Eye (tissue), 1 donor: ENCODE measurements at regions not wholly inside any gene's neighbourhood (a gene's known extent, or its start where the extent isn't known, plus 50 kb on each side); places are given as distances from the start of the nearest gene placed in this dataset.
"Not testable (repeated sequence)": the region's sequence is repeated elsewhere in the genome, so short reads cannot be mapped to it uniquely, and the experiment has no call there.

ENCODE experiments used
- DNase-seq: peaks from one replicate; pipeline ENCODE4 v3.0.0-alpha.2; 2015

DNA sequence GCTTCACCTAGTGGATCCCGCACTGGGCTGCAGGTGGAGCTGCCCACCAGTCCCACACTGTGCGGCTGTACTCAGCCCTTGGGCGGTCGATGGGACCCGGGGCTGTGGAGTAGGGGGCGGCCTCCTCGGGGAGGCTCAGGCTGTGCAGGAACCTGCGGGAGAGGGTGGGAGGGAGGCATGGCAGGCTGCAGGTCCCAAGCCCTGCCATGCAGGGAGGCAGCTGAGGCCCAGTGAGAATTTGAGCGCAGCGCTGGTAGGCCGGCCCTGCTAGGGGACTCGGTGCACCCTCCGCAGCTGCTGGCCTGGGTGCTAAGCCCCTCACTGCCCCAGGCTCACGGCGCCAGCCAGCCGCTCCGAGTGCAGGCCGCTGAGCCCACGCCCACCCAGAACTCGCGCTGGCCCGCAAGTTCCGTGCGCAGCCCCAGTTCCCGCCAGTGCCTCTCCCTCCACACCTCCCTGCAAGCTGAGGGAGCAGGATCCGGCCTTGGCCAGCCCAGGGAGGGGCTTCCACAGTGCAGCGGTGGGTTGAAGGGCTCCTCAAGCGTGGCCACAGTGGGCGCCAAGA lies 1407.6 kb downstream of the EPHA7 start:
- DNase-seq, result no peak

DNA sequence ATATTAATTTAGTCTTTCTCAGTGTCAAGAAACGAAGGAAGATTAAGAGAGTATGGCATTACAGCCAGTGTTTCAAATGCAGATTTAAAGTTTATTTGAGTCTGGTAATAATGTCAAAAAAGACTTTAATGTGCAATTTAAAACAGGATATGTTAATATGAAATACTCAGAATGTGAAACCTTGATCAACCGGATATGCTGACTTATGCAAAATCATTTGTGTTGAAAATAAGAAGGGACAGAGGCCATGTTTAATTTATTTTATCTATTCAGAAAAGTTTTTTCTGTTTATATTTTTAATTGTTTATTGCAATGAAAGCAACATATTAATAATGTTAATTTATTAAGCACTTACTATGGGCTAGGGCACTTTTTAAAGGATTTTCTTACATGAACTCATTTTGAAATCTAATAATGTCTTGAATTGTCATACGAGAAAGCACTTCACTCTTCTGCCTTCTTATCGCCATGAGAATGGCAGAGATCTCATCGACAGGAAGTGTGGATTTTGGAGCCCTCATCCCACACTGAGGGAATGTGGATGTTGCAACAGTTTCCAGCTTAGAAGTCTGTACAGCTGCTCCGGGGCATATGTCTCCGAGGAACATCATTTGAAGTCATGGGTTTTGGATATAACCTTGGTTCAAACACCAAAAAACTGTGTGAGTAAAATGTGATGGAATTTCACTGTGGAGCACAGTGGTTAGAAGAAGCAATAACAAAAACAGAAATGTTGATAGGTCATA lies 1410.4 kb downstream of the EPHA7 start:
- DNase-seq, result no peak

DNA sequence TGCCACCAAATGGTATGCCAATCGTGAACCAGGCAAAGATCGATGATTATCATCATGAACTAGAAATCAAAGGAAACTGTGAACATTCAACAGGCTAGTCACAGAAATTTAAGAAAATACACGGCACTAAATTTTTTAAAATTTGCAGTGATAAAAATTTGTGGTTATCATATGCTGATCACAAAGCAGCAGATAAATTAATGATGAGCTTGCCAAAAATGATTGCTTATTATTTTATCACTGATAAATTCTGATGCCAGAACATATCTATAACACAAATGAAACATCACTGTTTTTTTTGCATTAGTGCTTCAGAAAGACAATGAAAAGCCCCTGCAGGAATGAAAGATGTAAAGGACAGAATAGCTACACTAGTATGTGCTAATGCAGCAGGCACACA lies 1413.2 kb upstream of the MAP3K7 start:
- no peak for DNase-seq

DNA sequence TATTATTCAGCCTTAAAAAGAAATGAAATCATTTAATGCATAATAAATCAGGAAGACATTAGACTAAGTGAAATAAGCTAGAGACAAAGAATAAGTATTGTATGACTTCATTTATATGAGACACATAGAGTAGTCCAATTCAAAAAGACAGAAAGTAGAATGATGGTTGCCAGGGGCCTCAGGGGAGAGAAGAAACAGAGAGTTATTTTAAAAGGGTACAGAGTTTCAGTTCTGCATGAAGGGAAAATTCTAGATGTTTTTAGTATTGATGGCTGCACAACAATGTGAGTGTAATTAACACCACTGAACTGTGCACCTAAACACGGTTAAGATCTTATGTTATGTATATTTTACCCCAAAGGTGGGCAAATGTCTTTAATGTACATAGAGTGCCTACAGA lies 1407.9 kb upstream of the MAP3K7 start:
- no peak for DNase-seq

DNA sequence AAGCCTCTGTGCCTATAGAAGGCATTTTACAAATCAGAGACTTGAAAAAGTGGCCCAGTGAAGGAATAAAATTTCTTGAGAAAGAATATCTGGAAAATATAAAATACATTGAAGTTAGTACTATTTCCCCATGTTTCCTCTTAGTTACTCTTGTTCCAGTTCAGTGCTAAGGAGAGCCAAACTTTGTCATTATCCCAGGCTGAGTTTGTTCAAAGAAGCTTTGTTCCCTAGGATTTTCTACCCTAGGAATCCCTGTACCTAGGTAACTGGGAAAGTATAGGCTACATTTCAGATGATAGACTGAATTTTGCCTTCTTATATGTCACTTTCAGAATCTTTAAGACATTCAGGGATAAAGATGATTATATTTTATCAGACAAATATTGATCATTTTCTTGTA lies 1395.7 kb upstream of the MAP3K7 start:
- DNase-seq, result no peak

DNA sequence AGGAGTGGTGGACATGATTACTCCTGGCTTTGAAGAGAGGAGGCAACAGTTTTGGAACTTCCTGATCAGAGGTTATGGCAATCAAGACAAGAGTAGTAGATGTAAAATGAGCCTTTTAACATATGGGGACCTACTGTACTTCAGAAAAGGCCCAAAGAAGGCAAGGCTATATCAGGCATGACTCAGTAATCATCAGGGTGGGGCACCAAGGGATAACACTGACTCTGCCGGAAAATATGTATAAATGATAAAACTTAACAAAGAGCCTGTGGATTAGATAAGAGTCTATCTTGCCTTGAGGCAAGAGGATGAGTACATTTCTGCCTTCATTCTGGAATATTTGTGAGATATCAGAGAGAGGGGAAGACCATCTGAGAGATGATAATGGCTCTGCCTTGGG lies 1389.9 kb upstream of the MAP3K7 start:
- no peak for DNase-seq

DNA sequence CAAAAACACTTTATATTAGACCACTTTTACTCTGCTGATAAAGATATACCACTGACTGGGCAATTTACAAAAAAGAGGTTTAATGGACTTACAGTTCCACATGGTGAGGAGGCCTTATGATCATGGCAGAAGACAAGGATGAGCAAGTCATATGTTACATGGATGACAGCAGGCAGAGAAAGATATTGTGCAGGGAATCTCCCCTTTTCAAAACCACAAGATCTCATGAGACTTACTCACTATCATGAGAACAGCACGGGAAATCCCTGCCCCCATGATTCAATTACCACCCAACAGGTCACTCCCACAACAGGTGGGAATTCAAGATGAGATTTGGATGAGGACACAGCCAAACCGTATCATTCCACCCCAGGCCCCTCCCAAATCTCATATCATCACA lies 1383.8 kb upstream of the MAP3K7 start:
- DNase-seq, result no peak

DNA sequence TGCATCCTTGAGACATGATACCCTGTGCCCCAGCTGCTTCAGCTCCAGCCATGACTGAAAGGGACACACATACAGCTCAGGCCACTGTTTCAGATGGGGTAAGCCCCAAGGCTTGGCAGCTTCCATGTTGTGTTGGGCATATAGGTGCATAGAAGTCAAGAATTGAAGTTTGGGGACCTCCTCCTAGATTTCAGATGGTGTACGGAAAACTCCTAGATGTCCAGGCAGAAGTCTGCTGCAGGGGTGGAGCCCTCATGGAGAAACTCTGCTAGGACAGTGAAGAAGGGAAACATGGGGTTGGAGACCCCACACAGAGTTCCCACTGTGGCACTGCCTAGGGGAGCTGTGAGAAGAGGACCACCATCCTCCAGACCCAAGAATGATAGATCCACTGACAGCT lies 1379.0 kb upstream of the MAP3K7 start:
- DNase-seq, result no peak

DNA sequence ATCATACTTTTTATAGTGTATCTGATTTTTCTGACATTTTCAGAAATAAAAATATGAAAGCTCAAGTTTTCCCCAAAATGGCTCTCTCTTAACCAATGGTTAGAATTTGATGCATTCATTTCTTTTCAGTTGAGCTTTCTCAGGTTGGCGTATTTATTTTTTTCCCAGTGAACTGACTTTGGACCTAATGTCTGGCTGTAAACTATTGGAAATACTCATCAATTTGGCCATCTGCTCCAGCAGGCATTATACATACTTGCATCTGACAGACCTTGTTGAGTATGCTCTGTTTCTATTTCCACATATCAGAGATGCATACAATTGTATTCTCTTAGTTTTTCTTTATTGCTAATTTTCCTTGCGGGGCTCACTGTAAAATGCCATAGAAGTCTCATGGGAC lies 1374.8 kb upstream of the MAP3K7 start:
- no peak for DNase-seq

DNA sequence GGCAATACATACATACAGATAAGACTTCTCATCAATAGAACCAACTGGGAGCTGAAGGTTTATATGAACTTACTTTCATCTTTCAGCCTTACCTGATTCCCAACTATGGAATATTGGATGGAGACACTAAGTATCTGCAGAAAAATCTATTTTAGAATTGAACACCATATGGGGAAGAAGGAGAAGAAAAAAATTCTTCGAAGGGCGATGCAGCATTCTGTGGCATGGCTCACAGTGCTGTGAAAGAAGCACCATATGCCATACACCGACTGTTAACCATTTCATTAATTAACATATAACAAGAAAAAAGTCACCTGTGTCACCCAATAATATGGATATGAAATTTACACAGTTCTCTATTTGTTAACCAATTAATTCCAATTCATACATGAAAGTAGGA lies 1374.4 kb upstream of the MAP3K7 start:
- no peak for DNase-seq

DNA sequence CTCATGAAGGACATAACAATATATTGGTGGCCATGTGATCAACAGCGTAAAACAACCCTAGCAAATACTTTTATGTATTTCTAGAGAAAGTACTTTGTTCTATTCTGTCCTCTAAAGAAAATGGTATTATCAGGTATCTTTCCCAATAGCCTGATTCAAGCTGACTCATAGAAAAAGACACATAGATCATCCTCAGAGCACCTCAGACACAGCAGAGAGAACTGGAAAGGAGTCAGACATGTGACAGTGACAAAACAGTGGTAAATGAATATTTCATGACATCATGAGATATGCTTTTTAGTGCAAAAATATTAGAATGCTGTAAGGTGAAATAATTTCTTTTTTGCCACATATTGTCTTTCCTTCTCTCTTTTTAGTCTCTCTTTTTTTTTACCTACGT lies 1355.0 kb upstream of the MAP3K7 start:
- no peak for DNase-seq

DNA sequence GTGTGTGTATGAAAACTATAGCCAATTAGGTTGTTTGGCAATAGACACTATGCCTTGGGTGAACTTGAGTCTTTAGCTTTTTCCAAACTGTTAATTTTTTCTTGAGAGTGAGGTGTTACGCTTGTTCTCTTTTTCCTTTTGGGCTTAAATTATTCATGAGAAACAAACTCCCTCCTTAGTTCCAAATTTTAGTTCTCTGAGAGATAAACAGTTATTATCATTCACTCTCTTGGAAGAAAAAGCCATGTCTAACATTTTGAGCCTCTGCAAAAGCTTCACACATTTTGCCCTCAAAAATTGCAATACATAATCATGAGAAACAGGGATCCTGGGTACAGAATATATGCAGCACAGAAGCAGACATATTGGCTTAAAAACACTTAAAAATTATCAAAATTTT lies 1353.9 kb upstream of the MAP3K7 start:
- no peak for DNase-seq

DNA sequence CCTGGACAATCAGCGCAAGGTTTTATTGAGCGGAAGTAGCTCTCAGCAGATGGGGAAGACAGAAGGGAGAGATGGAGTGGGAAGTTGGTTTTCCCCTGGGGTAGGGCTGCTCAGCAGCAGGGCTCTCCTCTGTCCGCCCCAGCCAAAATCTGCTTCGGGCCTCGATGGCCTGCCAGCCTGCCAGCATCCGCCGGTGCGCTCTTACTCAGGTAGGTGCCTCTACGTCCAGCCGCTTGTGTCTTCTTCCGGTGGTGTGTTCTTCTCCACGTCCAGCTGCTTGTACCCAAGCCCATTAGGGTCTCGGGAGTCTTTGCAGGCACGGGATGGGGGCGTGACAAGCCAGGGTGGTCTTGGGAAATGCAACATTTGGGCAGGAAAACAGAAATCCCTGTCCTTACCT lies 1340.0 kb upstream of the MAP3K7 start:
- DNase-seq, result no peak

DNA sequence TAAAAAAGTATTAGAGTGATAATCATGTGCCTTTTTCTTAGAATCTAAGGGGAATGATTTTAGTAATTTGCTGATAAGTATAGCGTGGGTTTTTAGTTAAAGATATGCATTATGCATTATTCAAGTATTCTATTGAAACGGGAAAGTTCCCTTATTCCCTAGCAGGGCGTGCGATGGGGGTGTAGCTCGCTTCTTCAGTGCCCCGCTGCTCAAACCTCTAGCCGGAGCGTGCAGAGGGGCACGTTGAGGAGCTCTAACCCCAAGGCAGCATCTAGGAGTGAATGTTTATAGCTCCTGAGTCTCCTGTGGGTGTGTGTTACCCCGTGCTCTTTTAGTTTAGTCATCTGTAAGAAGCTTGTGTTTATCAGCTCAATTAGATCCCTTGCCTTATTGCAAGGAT lies 1339.5 kb upstream of the MAP3K7 start:
- DNase-seq, result no peak

DNA sequence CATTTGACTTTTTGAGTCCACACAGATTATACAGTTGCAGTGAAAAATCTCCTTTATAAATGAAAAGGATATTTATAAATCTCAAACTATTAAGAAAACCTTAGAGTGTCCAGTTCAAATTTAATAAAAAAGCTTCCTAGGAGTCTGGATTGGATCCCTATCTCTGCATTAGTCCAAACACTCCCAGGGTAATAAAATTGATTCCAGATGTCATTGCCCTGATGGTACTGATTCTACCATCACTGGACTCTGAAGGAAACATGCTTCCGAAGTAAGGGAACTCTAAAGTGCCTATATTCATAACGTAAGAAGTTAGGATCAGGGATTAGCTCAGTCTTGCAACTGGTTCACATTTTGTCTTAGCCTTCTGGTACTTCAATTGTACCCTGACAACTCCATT lies 1325.1 kb upstream of the MAP3K7 start:
- DNase-seq, result no peak

DNA sequence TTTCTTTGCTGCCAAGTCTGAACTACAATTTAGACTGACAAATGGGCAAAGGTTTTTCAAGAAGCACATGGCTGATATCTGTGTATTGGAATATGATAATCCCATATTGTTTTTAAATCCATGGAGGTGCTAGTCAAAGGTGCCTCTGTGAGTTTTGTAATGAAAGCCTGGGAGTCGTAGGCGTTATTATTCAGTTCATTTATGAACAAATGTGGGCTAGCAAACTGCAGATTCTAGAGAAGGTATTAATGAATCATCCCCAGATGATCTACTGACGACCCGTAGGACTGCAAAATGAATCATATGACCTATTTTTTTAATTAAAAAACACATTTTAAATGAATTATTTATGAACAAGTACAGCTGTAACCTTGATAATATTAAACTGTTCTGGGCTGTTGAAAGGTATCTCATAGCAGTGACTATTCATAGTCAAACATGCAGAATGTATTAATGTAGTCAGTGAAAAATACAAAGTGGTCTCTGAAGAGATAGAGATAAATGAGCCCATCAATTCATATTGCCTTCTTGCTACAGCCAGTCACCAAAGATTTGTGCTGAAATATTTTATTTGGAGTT lies 1317.8 kb upstream of the MAP3K7 start:
- no peak for DNase-seq

DNA sequence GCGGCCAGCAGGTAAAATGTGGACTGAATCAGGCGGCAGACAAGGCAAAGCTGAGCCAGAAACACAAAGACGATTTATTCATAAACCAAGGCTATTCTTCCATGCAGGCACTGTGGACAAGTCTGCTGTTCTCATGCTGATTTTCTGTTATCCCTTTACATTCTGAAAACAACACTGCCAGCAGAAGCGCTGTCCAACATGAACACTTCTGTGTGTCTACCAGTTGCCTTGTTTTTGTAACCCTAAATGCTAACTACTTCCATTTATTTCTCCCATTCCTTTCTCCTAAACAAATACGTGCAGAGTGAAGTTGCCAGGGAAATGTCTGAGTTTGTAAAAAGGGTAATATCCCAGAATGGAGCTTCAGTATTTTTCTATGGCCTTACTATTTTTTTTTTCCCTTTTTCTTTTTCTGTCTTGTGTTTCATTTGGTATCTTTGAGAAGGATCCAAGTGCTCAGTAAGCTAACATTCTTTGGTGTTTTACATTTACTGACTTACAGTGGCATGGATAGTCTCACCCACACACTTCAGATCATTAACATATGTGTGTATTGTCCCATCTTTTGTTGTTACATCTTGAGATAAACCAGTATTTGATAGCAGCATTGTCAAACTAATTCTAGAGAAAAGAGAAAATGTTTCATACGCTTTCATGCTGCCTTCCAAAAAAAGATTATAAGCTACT lies 1308.9 kb upstream of the MAP3K7 start:
- DNase-seq, result peak; percentile 17

DNA sequence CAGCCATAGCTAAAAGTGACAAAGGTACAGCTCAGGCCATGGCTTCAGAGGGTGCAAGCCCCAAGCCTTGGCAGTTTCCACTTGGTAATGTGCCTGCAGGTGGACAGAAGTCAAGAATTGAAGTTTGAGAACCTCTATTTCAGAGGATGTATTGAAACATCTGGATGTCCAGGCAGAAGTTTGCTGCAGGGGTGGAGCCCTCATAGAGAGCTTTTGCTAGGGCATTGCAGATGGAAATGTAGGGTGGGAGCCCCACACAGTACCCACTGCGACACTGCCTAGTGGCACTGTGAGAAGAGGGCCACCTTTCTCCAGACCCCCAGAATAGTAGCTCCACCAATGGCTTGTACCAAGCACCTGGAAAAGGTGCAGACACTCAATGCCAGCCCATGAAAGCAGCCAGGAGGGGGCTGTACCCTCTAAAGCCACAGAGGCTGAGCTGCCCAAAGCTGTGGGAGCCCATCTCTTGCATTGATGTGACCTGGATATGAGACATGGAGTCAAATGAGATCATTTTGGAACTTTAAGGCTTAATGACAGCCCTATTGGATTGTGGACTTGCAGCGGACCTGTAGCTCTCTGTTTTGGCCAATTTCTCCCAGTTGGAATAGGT lies 1299.4 kb upstream of the MAP3K7 start:
- DNase-seq, result no peak

DNA sequence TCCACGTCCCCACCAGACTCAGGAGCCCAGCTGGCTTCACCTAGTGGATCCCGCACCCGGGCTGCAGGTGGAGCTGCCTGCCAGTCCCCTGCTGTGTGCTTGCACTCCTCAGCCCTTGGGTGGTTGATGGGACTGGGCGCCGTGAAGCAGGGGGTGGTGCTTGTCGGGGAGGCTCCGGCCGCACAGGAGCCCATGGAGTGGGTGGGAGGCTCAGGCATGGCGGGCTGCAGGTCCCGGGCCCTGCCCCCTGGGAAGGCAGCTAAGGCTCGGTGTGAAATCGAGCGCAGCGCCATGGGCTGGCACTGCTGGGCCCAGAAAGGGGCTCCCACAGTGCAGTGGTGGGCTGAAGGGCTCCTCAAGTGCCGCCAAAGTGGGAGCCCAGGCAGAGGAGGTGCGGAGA lies 1294.9 kb upstream of the MAP3K7 start:
- not testable (repeated sequence) for DNase-seq

DNA sequence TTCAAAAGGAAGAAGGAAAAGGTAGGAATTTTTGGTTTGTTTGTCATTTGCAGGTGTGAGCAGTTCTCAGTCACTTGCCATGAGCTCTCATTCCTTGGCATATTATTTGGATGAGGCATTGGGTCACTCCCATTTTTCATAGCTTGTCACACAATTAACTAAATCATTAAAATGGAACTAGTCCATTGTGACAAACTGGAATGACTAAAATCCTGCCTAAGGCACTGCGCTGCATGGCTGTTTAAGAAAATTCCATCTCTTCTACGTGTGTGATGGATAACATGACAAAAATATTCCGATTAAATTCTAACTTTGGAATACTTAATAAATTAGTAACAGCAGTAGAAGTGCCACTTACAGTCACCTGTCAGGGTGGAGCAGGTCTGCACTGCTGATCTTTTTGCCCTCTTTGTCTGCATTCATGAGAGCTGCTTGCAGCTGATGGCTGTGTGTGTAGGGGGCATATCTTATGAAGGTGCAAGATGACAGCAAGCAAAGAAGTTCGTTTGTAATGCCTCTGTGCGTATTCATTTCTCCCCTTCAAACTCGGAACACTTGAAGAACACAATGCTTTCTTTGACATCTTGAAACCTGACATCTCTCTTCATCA lies 1292.6 kb upstream of the MAP3K7 start:
- peak; percentile 9 for DNase-seq

DNA sequence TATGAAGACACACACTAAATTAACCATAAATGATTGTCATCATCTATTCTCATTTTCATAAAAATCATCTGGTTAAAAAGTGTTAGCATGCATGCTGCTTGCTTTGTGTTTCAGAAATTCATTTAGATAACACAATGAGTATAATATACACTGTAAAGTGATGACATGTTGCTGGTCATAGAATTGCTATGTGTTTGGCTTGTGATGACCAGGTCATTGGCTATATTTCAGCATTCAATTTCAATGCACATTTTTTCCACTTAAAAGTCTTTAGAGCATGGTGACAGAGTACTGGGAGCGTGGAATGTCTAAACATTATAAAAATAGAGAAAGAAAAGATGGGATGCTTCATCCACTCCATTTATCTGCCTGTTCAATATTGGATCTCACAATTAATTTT lies 1291.1 kb upstream of the MAP3K7 start:
- DNase-seq, result no peak

DNA sequence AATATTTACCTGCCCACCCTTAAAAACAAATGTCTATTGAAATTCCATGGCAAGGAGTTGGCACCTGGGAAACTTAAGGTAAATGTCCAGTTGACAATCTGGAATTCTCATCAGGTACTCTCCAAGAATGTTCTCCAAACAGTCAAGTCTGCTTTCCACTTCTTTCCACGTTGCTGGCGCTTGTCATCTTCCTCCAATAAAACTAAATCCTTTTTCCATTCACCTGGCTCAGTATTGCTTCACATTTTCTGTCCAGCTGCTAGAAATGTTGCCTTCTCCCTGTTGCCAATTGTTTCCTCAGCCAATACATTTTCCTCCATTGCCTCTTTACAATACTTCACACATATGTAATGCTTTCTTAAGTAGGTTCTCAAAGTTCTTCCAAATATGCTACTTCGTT lies 1288.1 kb upstream of the MAP3K7 start:
- DNase-seq, result no peak

DNA sequence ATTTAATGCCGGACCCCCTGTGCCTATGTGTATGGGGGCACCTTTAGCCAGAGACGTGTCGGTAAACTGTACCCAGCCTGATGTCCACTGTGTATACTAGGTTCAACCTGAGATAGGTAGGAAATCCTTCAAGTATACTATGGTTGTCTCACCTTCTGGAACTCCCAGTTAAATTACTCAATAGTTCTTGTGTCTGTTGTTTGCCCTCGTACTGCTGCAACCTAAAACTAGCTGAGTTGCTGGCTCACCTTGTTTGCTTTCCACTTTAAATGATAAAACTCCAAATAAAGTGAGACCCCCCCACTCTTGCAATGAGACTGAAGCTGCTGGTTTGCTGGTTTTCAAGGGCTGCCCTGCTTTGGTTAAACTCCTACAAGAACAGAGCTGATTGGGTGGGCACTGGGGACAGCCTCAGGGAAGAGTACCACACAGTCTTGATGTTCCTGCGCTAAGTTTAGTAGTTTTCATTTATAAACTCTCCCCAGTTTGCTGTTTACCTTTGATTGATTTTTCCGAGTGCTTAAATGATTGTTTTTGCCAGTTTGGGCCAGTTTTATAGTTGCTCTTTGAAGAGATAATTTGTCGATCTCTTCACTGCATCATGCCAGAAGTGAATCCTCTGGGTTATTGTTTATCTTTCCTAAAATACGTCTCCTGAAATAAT lies 1281.8 kb upstream of the MAP3K7 start:
- DNase-seq, result no peak
